ENCODE measurements at regions not wholly inside any gene's neighbourhood (a gene's known extent, or its start where the extent isn't known, plus 50 kb on each side); places are given as distances from the start of the nearest gene placed in this dataset.

DNA sequence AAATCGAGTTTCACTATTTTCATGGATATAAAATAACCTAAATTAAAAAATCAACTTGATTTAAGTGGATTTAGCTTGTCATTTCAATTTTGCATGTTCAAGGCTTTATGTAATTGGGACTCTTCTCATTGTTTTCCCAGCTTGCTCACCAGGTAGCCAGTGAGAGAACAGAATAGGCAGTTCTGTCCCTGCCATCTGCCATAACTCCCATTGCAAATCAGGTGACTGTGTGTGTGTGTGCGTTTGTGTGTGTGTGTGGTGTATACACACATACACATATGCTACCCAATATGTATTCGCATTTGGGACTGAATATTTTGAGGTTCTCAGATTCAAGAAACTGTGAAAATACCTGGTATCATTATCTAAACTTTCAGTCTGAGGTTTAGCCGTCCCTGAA is 1069.8 kb downstream of the IGSF11 start:
- no peak for DNase-seq (ENCODE audit: low read depth)
- no peak overlapping the region for H3K4me3 ChIP-seq (ENCODE audit: control insufficient read depth, low read depth, low read length)
- TF ChIP-seq, protein P1, sequence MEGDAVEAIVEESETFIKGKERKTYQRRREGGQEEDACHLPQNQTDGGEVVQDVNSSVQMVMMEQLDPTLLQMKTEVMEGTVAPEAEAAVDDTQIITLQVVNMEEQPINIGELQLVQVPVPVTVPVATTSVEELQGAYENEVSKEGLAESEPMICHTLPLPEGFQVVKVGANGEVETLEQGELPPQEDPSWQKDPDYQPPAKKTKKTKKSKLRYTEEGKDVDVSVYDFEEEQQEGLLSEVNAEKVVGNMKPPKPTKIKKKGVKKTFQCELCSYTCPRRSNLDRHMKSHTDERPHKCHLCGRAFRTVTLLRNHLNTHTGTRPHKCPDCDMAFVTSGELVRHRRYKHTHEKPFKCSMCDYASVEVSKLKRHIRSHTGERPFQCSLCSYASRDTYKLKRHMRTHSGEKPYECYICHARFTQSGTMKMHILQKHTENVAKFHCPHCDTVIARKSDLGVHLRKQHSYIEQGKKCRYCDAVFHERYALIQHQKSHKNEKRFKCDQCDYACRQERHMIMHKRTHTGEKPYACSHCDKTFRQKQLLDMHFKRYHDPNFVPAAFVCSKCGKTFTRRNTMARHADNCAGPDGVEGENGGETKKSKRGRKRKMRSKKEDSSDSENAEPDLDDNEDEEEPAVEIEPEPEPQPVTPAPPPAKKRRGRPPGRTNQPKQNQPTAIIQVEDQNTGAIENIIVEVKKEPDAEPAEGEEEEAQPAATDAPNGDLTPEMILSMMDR (conservative IDR thresholded peaks at IDR 0.05; ENCODE audit: control insufficient read depth, insufficient read depth, low read depth, low read length): no peak

DNA sequence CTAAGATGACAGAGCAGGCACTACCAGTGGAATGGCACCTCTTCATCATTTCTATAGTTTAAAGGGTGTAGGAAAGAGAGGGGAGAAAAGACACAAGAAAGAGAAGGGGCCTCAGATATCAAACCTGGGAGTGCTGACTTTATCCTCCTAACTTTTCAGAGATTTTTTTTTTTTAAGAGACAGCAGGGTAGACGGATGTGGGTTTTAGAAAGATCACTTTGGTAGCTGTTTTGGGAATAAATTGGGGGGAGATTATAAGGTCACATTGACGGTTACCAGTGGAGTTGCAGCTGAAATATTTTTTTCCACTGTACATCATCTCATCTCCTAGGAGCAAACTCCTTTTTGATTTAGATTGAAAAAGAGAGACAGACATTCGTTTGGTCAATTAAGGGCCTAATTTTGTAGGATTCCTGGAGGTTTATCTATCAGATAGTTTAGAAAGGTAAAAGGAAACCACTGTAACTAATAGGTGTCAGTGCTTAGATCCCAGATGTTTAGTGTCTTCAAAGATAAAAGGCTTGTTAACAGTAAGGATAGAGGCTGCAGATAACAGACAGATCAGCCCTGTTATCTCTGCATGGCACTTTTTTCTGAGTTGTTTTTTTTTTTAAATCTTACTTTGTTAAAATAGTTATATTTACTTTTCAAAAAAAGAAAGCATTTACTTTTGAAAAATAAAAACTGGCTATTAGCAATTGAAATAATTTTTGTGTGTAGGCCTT is 1057.0 kb downstream of the IGSF11 start:
- no peak overlapping the region for H3K4me3 ChIP-seq (ENCODE audit: control insufficient read depth, low read depth, low read length)
- DNase-seq (ENCODE audit: low read depth): no peak
- TF ChIP-seq, protein P1 (conservative IDR thresholded peaks at IDR 0.05; ENCODE audit: control insufficient read depth, insufficient read depth, low read depth, low read length): no peak

DNA sequence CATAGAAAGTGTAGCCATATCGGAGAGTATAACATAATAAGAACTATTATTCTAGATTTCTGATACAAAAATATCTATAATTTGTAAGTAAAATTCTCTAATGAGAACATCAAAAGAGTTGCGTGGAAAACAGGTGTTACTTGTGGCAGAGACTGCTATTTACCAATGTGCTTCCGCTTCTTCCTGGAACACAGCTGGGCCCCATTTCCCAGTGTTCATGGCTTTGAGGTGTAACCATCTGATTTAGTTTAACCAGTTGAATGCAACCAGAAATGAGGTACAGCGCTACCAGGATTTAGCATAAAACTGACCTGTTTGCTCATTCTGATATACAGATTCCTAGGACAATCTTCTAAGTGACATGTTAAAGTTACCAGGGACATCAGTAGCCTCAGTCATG is 1055.2 kb downstream of the IGSF11 start:
- TF ChIP-seq, protein P1 (conservative IDR thresholded peaks at IDR 0.05; ENCODE audit: control insufficient read depth, insufficient read depth, low read depth, low read length): no peak
- H3K4me3 ChIP-seq (ENCODE audit: control insufficient read depth, low read depth, low read length): no peak overlapping the region
- DNase-seq (ENCODE audit: low read depth): no peak

DNA sequence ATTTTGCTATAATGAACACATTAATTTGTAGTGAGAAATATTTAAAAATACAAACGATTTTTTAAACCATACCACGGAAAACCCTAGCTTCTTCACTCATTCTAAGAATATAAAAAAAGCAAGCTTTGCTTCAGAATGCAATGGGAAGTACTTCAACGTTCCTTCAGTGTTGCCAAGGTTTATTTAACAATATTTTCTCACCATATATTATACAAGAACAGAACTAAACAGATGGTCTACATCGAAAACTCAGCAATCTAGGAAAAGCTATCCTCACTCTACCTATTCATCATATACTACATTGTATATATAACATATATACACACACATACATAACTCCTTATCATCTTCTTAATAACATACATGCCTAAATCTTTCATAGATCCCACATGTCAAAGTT is 1047.4 kb downstream of the IGSF11 start:
- no peak for DNase-seq (ENCODE audit: low read depth)
- TF ChIP-seq, protein P1 (conservative IDR thresholded peaks at IDR 0.05; ENCODE audit: control insufficient read depth, insufficient read depth, low read depth, low read length): no peak
- no peak overlapping the region for H3K4me3 ChIP-seq (ENCODE audit: control insufficient read depth, low read depth, low read length)

DNA sequence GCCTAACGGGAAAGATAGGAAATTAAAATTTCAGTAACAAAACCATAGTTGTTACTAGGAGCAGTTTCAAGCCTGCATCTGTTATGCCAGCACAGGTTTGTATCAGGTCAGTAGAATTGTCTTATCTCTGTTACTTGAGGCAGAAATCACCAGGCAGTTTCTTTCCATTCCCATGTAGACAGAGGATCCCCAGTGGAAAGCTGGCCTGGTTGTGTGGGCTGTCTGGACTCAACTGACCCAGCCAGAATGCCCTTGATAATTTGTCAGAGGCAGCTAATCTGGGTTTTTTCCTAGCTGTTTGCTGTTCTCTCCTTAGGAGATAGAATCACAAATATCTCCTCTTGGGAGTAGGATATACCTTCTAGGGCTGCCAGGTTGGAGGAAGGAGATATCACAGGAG is 1044.7 kb downstream of the IGSF11 start:
- no peak overlapping the region for H3K4me3 ChIP-seq (ENCODE audit: control insufficient read depth, low read depth, low read length)
- DNase-seq (ENCODE audit: low read depth): no peak
- TF ChIP-seq, protein P1 (conservative IDR thresholded peaks at IDR 0.05; ENCODE audit: control insufficient read depth, insufficient read depth, low read depth, low read length): no peak

DNA sequence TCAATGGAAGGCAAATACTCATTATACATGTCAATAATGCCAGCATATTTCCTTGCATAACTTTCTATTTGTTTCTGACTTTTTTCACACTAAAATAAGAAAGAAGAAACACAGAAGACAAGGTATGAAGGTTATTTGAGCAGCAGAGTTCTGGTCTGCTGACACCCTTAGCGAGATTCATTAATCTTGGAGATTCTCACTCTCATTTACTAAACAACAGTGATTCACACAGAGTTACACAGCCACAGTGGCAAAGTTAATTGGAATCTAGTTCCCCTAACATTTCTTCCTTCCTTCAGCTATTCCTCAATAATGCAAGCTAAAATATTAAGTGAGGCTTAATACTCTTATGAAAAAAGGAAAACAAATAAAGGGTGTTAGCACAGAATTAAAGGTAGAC is 1044.0 kb downstream of the IGSF11 start:
- no peak for DNase-seq (ENCODE audit: low read depth)
- H3K4me3 ChIP-seq (ENCODE audit: control insufficient read depth, low read depth, low read length): no peak overlapping the region
- TF ChIP-seq, protein P1 (conservative IDR thresholded peaks at IDR 0.05; ENCODE audit: control insufficient read depth, insufficient read depth, low read depth, low read length): no peak

Measured in fibroblast of mammary gland (primary cell).